Epithelial cell of esophagus (primary cell): ENCODE measurements at regions not wholly inside any gene's neighbourhood (a gene's known extent, or its start where the extent isn't known, plus 50 kb on each side); places are given as distances from the start of the nearest gene placed in this dataset.
A peak's percentile ranks its signal among the peaks of the same experiment; 100 is the strongest.

Experiments
- DNase-seq: peaks from one replicate; pipeline ENCODE4 v3.0.0; 2010; ENCODE audit warnings: low read depth
- H3K4me3 ChIP-seq: 2 replicates; pipeline ENCODE4 v1.5.1; 2011; ENCODE audit warnings: mild to moderate bottlenecking, low read length, control low read depth
- CTCF ChIP-seq: IDR thresholded peaks from 2 replicates; pipeline ENCODE4 v1.5.1; 2011; ENCODE audit warnings: low read depth, mild to moderate bottlenecking, low read length, control low read depth, inconsistent platforms; ENCODE audit not compliant: insufficient read depth; ENCODE audit errors: missing control alignments

DNA sequence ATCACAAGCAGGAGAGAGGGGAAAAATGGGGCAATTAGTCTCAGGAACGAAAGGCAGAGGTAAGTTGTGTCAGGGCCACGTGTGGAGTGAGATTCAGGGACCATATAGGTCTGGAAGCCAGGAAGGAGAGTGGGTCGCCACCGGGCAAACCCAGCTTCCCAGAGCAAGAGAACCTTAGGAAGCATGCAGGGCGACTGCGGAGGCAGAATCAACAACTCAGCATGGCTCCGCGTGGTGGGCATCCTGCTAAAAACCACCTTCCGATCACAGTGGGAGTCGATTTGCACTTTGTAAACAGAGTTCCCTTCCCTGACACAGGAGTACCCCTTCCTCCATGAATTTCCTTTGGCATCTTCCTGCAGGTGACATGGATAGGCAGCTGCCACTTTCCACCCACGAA, 114.6 kb downstream of the TTC32 start:
- DNase-seq = no peak
- no peak for TF ChIP-seq CTCF
- no peak overlapping the region for H3K4me3 ChIP-seq

- peak; percentile 80 for DNase-seq
- TF ChIP-seq CTCF = no peak
- no peak overlapping the region for H3K4me3 ChIP-seq
These were observed 115.2 kb downstream of the TTC32 start for GRCh38 chr2:19786408-19787058.

DNA sequence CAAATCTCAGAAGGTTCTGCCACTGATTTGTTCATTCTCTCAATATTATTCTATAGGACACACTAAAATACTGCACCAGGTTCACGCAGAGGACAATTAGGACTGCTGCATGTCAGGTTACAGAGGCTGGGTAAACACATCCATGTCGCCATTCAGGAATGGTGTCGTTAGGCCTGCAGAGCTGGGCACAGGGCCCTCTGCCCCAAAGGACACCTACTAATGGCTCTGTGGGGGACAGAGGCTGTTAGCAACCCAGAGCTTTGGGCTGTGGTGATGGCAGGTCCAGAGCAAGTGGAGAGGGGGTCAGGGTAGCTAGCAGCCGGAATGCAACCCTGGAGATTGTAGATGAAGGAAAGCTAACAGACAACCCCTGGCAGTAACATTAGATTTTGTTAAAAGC, 115.9 kb downstream of the TTC32 start:
- DNase-seq = no peak
- TF ChIP-seq CTCF = no peak
- no peak overlapping the region for H3K4me3 ChIP-seq

GRCh38 chr2:19785447-19785846, 116.3 kb downstream of the TTC32 start:
- H3K4me3 ChIP-seq = no peak overlapping the region
- peak; percentile 78 for DNase-seq
- no peak for TF ChIP-seq CTCF

DNA sequence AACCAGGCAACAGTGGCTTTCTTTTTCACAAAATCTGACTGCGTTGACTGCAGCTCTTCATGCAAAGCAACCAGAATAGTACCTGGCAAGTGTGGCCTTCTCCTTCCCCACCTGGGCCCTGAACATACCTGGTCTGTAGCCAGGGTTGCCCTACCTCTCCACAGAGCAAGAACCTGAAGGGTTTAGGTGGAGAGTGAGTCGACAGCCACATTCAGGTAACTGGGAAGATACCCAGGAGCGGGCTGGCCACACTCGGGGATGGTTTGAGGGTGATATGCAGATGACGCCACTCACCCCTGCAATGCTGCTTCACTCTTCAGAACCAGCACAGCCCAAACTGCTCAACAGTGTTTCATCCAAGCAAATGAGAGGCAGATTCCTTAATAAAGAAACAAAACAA, 117.3 kb downstream of the TTC32 start:
- no peak for TF ChIP-seq CTCF
- no peak for DNase-seq
- H3K4me3 ChIP-seq = no peak overlapping the region

DNA sequence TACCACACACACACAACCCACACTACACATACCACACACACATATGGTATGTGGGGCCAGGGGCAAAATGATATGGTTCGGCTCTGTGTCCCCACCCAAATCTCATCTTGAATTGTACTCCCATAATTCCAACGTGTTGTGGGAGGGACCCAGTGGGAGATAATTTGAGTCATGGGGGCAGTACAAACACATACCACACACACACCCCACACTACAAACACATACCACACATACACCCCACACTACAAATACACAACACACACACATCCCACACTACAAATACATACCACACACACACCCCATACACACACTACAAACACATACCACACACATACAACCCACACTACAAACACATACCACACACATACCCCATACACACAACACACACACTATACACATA, 117.8 kb downstream of the TTC32 start:
- H3K4me3 ChIP-seq = no peak overlapping the region
- DNase-seq = no peak
- no peak for TF ChIP-seq CTCF

GRCh38 chr2:19776941-19777514, 124.8 kb downstream of the TTC32 start:
- DNase-seq = no peak
- no peak overlapping the region for H3K4me3 ChIP-seq
- no peak for TF ChIP-seq CTCF
